Liver (tissue), 8 donors: ENCODE measurements at regions not wholly inside any gene's neighbourhood (a gene's known extent, or its start where the extent isn't known, plus 50 kb on each side); places are given as distances from the start of the nearest gene placed in this dataset.

Experiments
- DNase-seq: peaks from one replicate; pipeline ENCODE4 v3.0.0-alpha.2; 2017; ENCODE audit warnings: low spot score
- H3K27ac ChIP-seq, 2 donors: one replicate each; pipeline ENCODE4 v1.7.0; 2013; ENCODE audit warnings: inconsistent platforms in 2 of 2, low read length in 2 of 2, control low read depth in 1 of 2, low read depth in 1 of 2, mild to moderate bottlenecking in 1 of 2
- H3K27me3 ChIP-seq, 4 donors: one replicate each; pipeline versions ENCODE4 v1.6.1 to v1.7.0; 2013; ENCODE audit warnings: low read length in 3 of 4, inconsistent platforms in 1 of 4, mild to moderate bottlenecking in 1 of 4, moderate library complexity in 1 of 4; ENCODE audit not compliant: control insufficient read depth in 4 of 4, insufficient read depth in 4 of 4
- H3K36me3 ChIP-seq, 4 donors: one replicate each; pipeline versions ENCODE4 v1.6.1 to v1.7.0; 2013; ENCODE audit warnings: low read length in 3 of 4, mild to moderate bottlenecking in 3 of 4, low read depth in 1 of 4, moderate library complexity in 1 of 4; ENCODE audit not compliant: control insufficient read depth in 4 of 4, insufficient read depth in 3 of 4
- H3K4me1 ChIP-seq, 4 donors: one replicate each; pipeline versions ENCODE4 v1.6.1 to v1.7.0; 2013; ENCODE audit warnings: low read length in 3 of 4, mild to moderate bottlenecking in 3 of 4, moderate library complexity in 1 of 4; ENCODE audit not compliant: control insufficient read depth in 4 of 4, insufficient read depth in 4 of 4
- H3K4me3 ChIP-seq, 3 donors: one replicate each; pipeline versions ENCODE4 v1.6.1 to v1.7.0; 2013; ENCODE audit warnings: low read length in 3 of 3, control low read depth in 1 of 3, low read depth in 1 of 3, mild to moderate bottlenecking in 1 of 3
- H3K9ac ChIP-seq, 2 donors: one replicate each; pipeline ENCODE4 v1.7.0; 2013; ENCODE audit warnings: low read length in 2 of 2, mild to moderate bottlenecking in 2 of 2, moderate library complexity in 2 of 2, control low read depth in 1 of 2, low read depth in 1 of 2
- H3K9me3 ChIP-seq, 4 donors: one replicate each; pipeline versions ENCODE4 v1.6.1 to v1.7.0; 2013; ENCODE audit warnings: low read length in 3 of 4; ENCODE audit not compliant: control insufficient read depth in 4 of 4
- EGR1 ChIP-seq, 2 donors: IDR thresholded peaks; 2 replicates each; pipeline ENCODE4 v1.6.1; 2016 to 2018; ENCODE audit warnings: antibody characterized with exemption in 2 of 2, low read depth in 2 of 2
- FOXA1 ChIP-seq: IDR thresholded peaks from 2 replicates; pipeline ENCODE4 v1.6.1; 2016; ENCODE audit warnings: antibody characterized with exemption
- FOXA2 ChIP-seq: IDR thresholded peaks from 2 replicates; pipeline ENCODE4 v1.6.1; 2016; ENCODE audit warnings: antibody characterized with exemption
- GABPA ChIP-seq, 2 donors: IDR thresholded peaks in 1 of 2; conservative IDR thresholded peaks in 1 of 2; 2 replicates each; pipeline ENCODE4 v1.6.1; 2016; ENCODE audit warnings: antibody characterized with exemption in 2 of 2, mild to moderate bottlenecking in 1 of 2, moderate library complexity in 1 of 2
- HNF4A ChIP-seq, 2 donors: conservative IDR thresholded peaks; 2 replicates each; pipeline ENCODE4 v1.6.1; 2016; ENCODE audit warnings: antibody characterized with exemption in 2 of 2, mild to moderate bottlenecking in 2 of 2
- HNF4G ChIP-seq: IDR thresholded peaks from 2 replicates; pipeline ENCODE4 v1.6.1; 2016; ENCODE audit warnings: antibody characterized with exemption
- JUND ChIP-seq, 2 donors: IDR thresholded peaks; 2 replicates each; pipeline ENCODE4 v1.6.1; 2016; ENCODE audit warnings: antibody characterized with exemption in 2 of 2
- NR2F2 ChIP-seq: IDR thresholded peaks from 2 replicates; pipeline ENCODE4 v1.6.1; 2016; ENCODE audit warnings: antibody characterized with exemption
- RAD21 ChIP-seq, 2 donors: IDR thresholded peaks; 2 replicates each; pipeline ENCODE4 v1.6.1; 2016; ENCODE audit warnings: antibody characterized with exemption in 2 of 2, mild to moderate bottlenecking in 2 of 2
- RXRA ChIP-seq, 2 donors: IDR thresholded peaks; 2 replicates each; pipeline ENCODE4 v1.6.1; 2017 to 2018; ENCODE audit warnings: antibody characterized with exemption in 2 of 2, mild to moderate bottlenecking in 1 of 2
- SP1 ChIP-seq: IDR thresholded peaks from 2 replicates; pipeline ENCODE4 v1.6.1; 2018; ENCODE audit warnings: antibody characterized with exemption, mild to moderate bottlenecking
- TAF1 ChIP-seq: conservative IDR thresholded peaks from 2 replicates; pipeline ENCODE4 v1.6.1; 2016; ENCODE audit warnings: antibody characterized with exemption, mild to moderate bottlenecking
- YY1 ChIP-seq: IDR thresholded peaks from 2 replicates; pipeline ENCODE4 v1.6.1; 2016; ENCODE audit warnings: antibody characterized with exemption, mild to moderate bottlenecking
- WGBS: extraction: QIAGEN DNeasy Blood & Tissue Kit; methylation state at CpG from one replicate; pipeline ENCODE4 v1.1.7; 2013; 5-methylcytosine and 5-hydroxymethylcytosine counted together
- TF ChIP-seq, protein P1 (sequence below): IDR thresholded peaks from 2 replicates; pipeline ENCODE4 v1.6.1; 2016; ENCODE audit warnings: antibody characterized with exemption, mild to moderate bottlenecking
- TF ChIP-seq, protein P2 (sequence below): IDR thresholded peaks from 2 replicates; pipeline ENCODE4 v1.6.1; 2016; ENCODE audit warnings: antibody characterized with exemption
- TF ChIP-seq, protein P3 (sequence below): IDR thresholded peaks from 2 replicates; pipeline ENCODE4 v1.6.1; 2016; ENCODE audit warnings: antibody characterized with exemption
- TF ChIP-seq, protein P4 (sequence below): fragments of 150-350 bp; IDR thresholded peaks from 2 replicates; pipeline ENCODE4 v1.5.1; 2017; ENCODE audit warnings: improper control_type of control experiment, low read depth, low read length; ENCODE audit not compliant: missing input control
- donor health status: healthy.
- donor health status: healthy.
- donor health status: healthy.
- donor health status: healthy.
- donor health status: healthy.

DNA sequence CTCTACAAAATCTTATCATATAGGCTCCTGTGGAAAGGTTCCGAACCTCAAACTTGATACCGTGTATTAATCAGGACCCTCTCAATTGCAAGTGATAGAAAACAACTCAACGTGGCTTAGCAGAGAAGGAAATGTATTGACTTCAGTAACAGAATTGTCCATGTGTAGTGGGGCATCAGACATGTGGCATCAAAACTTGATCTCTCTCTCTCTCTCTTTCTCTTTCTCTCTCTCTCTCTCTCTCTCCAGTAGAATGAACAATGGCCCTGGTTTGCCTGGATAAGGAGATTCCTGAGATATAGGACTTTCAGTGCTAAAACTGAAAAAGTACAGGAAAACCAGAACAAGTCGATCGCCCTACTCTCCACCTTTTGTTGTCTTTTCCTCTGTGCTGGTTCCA is 168.2 kb downstream of the DRD1 start:
- Histone ChIP-seq H3K9ac (no peak overlapping the region), H3K27ac (no peak overlapping the region), H3K9me3 (no peaks in the 10 kb centered on the region), H3K4me3 (no peak overlapping the region), H3K27me3 (no peaks in the 10 kb centered on the region), H3K4me1 (no peaks in the 10 kb centered on the region), H3K36me3 (no peaks in the 10 kb centered on the region)
- 68% methylated on average over 5 of the region's 5 CpGs for WGBS
- DNase-seq: no peak
- TF ChIP-seq HNF4G (no peak), TAF1 (no peak), EGR1 (IDR thresholded peaks at IDR 0.05; ENCODE audit: low read depth in 2 of 2) (no peak), RAD21 (IDR thresholded peaks at IDR 0.05) (no peak), YY1 (no peak), HNF4A (conservative IDR thresholded peaks at IDR 0.05) (no peak), JUND (IDR thresholded peaks at IDR 0.05) (no peak)
- TF ChIP-seq, protein P1, sequence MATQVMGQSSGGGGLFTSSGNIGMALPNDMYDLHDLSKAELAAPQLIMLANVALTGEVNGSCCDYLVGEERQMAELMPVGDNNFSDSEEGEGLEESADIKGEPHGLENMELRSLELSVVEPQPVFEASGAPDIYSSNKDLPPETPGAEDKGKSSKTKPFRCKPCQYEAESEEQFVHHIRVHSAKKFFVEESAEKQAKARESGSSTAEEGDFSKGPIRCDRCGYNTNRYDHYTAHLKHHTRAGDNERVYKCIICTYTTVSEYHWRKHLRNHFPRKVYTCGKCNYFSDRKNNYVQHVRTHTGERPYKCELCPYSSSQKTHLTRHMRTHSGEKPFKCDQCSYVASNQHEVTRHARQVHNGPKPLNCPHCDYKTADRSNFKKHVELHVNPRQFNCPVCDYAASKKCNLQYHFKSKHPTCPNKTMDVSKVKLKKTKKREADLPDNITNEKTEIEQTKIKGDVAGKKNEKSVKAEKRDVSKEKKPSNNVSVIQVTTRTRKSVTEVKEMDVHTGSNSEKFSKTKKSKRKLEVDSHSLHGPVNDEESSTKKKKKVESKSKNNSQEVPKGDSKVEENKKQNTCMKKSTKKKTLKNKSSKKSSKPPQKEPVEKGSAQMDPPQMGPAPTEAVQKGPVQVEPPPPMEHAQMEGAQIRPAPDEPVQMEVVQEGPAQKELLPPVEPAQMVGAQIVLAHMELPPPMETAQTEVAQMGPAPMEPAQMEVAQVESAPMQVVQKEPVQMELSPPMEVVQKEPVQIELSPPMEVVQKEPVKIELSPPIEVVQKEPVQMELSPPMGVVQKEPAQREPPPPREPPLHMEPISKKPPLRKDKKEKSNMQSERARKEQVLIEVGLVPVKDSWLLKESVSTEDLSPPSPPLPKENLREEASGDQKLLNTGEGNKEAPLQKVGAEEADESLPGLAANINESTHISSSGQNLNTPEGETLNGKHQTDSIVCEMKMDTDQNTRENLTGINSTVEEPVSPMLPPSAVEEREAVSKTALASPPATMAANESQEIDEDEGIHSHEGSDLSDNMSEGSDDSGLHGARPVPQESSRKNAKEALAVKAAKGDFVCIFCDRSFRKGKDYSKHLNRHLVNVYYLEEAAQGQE: no peak
- TF ChIP-seq, protein P2, sequence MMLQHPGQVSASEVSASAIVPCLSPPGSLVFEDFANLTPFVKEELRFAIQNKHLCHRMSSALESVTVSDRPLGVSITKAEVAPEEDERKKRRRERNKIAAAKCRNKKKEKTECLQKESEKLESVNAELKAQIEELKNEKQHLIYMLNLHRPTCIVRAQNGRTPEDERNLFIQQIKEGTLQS: no peak
- TF ChIP-seq, protein P3, sequence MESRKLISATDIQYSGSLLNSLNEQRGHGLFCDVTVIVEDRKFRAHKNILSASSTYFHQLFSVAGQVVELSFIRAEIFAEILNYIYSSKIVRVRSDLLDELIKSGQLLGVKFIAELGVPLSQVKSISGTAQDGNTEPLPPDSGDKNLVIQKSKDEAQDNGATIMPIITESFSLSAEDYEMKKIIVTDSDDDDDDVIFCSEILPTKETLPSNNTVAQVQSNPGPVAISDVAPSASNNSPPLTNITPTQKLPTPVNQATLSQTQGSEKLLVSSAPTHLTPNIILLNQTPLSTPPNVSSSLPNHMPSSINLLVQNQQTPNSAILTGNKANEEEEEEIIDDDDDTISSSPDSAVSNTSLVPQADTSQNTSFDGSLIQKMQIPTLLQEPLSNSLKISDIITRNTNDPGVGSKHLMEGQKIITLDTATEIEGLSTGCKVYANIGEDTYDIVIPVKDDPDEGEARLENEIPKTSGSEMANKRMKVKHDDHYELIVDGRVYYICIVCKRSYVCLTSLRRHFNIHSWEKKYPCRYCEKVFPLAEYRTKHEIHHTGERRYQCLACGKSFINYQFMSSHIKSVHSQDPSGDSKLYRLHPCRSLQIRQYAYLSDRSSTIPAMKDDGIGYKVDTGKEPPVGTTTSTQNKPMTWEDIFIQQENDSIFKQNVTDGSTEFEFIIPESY: no peak

DNA sequence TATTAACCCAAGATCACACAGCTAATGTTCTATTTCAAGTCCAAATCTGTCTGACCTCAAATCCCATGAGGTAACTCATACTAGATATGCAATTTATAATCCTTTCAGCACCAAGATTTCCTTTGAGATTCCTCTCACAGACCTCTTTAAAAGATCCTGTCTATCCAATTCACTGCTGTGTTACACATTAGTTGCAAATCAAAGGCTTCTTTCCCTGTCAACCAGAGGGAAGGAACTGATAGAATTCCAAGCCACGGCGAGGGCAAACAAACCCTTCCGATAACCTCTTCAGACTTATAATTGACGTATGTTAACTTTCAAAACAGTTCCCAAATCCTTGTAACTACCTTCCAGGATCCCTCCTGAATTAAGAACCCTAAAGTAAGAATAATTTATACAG is 168.9 kb downstream of the DRD1 start:
- no peaks in the 10 kb centered on the region for H3K36me3 ChIP-seq
- no peak for DNase-seq
- no peak overlapping the region for H3K27ac ChIP-seq
- no peak overlapping the region for H3K4me3 ChIP-seq
- TF ChIP-seq, protein P2: no peak
- TF ChIP-seq NR2F2: no peak
- TF ChIP-seq, protein P3: no peak
- TF ChIP-seq YY1: no peak
- TF ChIP-seq HNF4A (conservative IDR thresholded peaks at IDR 0.05): no peak
- TF ChIP-seq RXRA (IDR thresholded peaks at IDR 0.05): no peak
- TF ChIP-seq, protein P1: no peak
- TF ChIP-seq TAF1: no peak
- no peak for TF ChIP-seq FOXA2
- no peak for TF ChIP-seq SP1
- no peak for TF ChIP-seq JUND (IDR thresholded peaks at IDR 0.05)
- TF ChIP-seq GABPA (IDR thresholded peaks at IDR 0.05 in 1 of 2, conservative IDR thresholded peaks at IDR 0.05 in 1 of 2): no peak
- TF ChIP-seq, protein P4, sequence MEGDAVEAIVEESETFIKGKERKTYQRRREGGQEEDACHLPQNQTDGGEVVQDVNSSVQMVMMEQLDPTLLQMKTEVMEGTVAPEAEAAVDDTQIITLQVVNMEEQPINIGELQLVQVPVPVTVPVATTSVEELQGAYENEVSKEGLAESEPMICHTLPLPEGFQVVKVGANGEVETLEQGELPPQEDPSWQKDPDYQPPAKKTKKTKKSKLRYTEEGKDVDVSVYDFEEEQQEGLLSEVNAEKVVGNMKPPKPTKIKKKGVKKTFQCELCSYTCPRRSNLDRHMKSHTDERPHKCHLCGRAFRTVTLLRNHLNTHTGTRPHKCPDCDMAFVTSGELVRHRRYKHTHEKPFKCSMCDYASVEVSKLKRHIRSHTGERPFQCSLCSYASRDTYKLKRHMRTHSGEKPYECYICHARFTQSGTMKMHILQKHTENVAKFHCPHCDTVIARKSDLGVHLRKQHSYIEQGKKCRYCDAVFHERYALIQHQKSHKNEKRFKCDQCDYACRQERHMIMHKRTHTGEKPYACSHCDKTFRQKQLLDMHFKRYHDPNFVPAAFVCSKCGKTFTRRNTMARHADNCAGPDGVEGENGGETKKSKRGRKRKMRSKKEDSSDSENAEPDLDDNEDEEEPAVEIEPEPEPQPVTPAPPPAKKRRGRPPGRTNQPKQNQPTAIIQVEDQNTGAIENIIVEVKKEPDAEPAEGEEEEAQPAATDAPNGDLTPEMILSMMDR: no peak
- TF ChIP-seq FOXA1: no peak
- TF ChIP-seq RAD21 (IDR thresholded peaks at IDR 0.05): no peak
- no peak for TF ChIP-seq EGR1 (IDR thresholded peaks at IDR 0.05; ENCODE audit: low read depth in 2 of 2)
- no peaks in the 10 kb centered on the region for H3K27me3 ChIP-seq
- no peaks in the 10 kb centered on the region for H3K4me1 ChIP-seq
- 31% methylated on average over 4 of the region's 4 CpGs for WGBS
- H3K9me3 ChIP-seq: no peaks in the 10 kb centered on the region
- H3K9ac ChIP-seq: no peak overlapping the region
